HEK293 (cell line): ENCODE measurements at regions not wholly inside any gene's neighbourhood (a gene's known extent, or its start where the extent isn't known, plus 50 kb on each side); places are given as distances from the start of the nearest gene placed in this dataset.
A peak's percentile ranks its signal among the peaks of the same experiment; 100 is the strongest.

ENCODE experiments used
- GFI1B ChIP-seq: fragments of 450-650 bp; formaldehyde crosslinking; IDR thresholded peaks from 2 replicates; pipeline ENCODE4 v1.5.1; 2016; ENCODE audit warnings: missing biosample characterization, missing genetic modification characterization
- KLF9 ChIP-seq: fragments of 450-650 bp; formaldehyde crosslinking; IDR thresholded peaks from 2 replicates; pipeline ENCODE4 v1.5.1; 2016; ENCODE audit warnings: missing biosample characterization, missing genetic modification characterization, low read depth
- PATZ1 ChIP-seq: fragments of 450-650 bp; formaldehyde crosslinking; IDR thresholded peaks from 2 replicates; pipeline ENCODE4 v1.5.1; 2016; ENCODE audit warnings: missing biosample characterization, missing genetic modification characterization
- ZBTB10 ChIP-seq: fragments of 450-650 bp; formaldehyde crosslinking; IDR thresholded peaks from 2 replicates; pipeline ENCODE4 v1.5.1; 2016; ENCODE audit warnings: missing biosample characterization, missing genetic modification characterization
- ZBTB17 ChIP-seq: fragments of 450-650 bp; formaldehyde crosslinking; IDR thresholded peaks from 2 replicates; pipeline ENCODE4 v1.5.1; 2016; ENCODE audit warnings: missing biosample characterization, missing genetic modification characterization
- ZBTB48 ChIP-seq: fragments of 450-650 bp; formaldehyde crosslinking; IDR thresholded peaks from 2 replicates; pipeline ENCODE4 v1.5.1; 2016; ENCODE audit warnings: missing biosample characterization, missing genetic modification characterization
- ZNF175 ChIP-seq: fragments of 450-650 bp; formaldehyde crosslinking; IDR thresholded peaks from 2 replicates; pipeline ENCODE4 v1.5.1; 2016; ENCODE audit warnings: missing biosample characterization, missing genetic modification characterization
- ZNF184 ChIP-seq: fragments of 450-650 bp; IDR thresholded peaks from 2 replicates; pipeline ENCODE4 v1.5.1; 2018; ENCODE audit warnings: missing biosample characterization, mild to moderate bottlenecking, missing genetic modification characterization
- ZNF2 ChIP-seq: fragments of 450-650 bp; formaldehyde crosslinking; IDR thresholded peaks from 2 replicates; pipeline ENCODE4 v1.5.1; 2016; ENCODE audit warnings: missing biosample characterization, missing genetic modification characterization
- ZNF223 ChIP-seq: fragments of 450-650 bp; formaldehyde crosslinking; IDR thresholded peaks from 2 replicates; pipeline ENCODE4 v1.5.1; 2016; ENCODE audit warnings: missing biosample characterization, missing genetic modification characterization
- ZNF280C ChIP-seq: fragments of 450-650 bp; formaldehyde crosslinking; IDR thresholded peaks from 2 replicates; pipeline ENCODE4 v1.5.1; 2016; ENCODE audit warnings: missing biosample characterization, missing genetic modification characterization
- ZNF280D ChIP-seq: fragments of 450-650 bp; formaldehyde crosslinking; IDR thresholded peaks from 2 replicates; pipeline ENCODE4 v1.5.1; 2016; ENCODE audit warnings: missing biosample characterization, missing genetic modification characterization
- ZNF449 ChIP-seq: fragments of 450-650 bp; formaldehyde crosslinking; IDR thresholded peaks from 2 replicates; pipeline ENCODE4 v1.5.1; 2017; ENCODE audit warnings: missing biosample characterization, mild to moderate bottlenecking, missing genetic modification characterization, moderate library complexity
- ZNF48 ChIP-seq: fragments of 450-650 bp; formaldehyde crosslinking; IDR thresholded peaks from 2 replicates; pipeline ENCODE4 v1.5.1; 2016; ENCODE audit warnings: missing biosample characterization, missing genetic modification characterization
- ZNF571 ChIP-seq: fragments of 450-650 bp; formaldehyde crosslinking; IDR thresholded peaks from 2 replicates; pipeline ENCODE4 v1.5.0; 2017; ENCODE audit warnings: missing biosample characterization, missing genetic modification characterization
- ZNF670 ChIP-seq: fragments of 450-650 bp; formaldehyde crosslinking; IDR thresholded peaks from 2 replicates; pipeline ENCODE4 v1.5.1; 2016; ENCODE audit warnings: missing biosample characterization, missing genetic modification characterization, low read depth
- ZNF692 ChIP-seq: fragments of 450-650 bp; formaldehyde crosslinking; IDR thresholded peaks from 2 replicates; pipeline ENCODE4 v1.5.1; 2016; ENCODE audit warnings: missing biosample characterization, missing genetic modification characterization
- ZNF777 ChIP-seq: fragments of 450-650 bp; formaldehyde crosslinking; IDR thresholded peaks from 2 replicates; pipeline ENCODE4 v1.5.1; 2017; ENCODE audit warnings: missing biosample characterization, missing genetic modification characterization, borderline replicate concordance
- ZNF791 ChIP-seq: fragments of 450-650 bp; formaldehyde crosslinking; IDR thresholded peaks from 2 replicates; pipeline ENCODE4 v1.5.1; 2016; ENCODE audit warnings: missing biosample characterization, missing genetic modification characterization
- ZSCAN4 ChIP-seq: fragments of 450-650 bp; formaldehyde crosslinking; IDR thresholded peaks from 2 replicates; pipeline ENCODE4 v1.5.1; 2017; ENCODE audit warnings: missing biosample characterization, missing genetic modification characterization
- ZSCAN5A ChIP-seq: fragments of 450-650 bp; formaldehyde crosslinking; IDR thresholded peaks from 2 replicates; pipeline ENCODE4 v1.5.1; 2016; ENCODE audit warnings: missing biosample characterization, missing genetic modification characterization

- no peak for TF ChIP-seq ZNF175 (tag by site-specific recombination)
- TF ChIP-seq ZNF2 (tag by site-specific recombination): peak; percentile 72; the same call in 1 of the 2 replicates
- TF ChIP-seq ZNF571 (tag by site-specific recombination): no peak
- TF ChIP-seq ZNF777: peak; percentile 20; the same call in 1 of the 2 replicates
- TF ChIP-seq ZNF692 (tag by site-specific recombination): no peak
- no peak for TF ChIP-seq ZNF280C (tag by site-specific recombination)
- TF ChIP-seq GFI1B (tag by site-specific recombination): no peak
- no peak for TF ChIP-seq ZNF184 (tag by site-specific recombination)
- no peak for TF ChIP-seq KLF9 (tag by site-specific recombination)
- TF ChIP-seq ZBTB10 (tag by site-specific recombination): no peak
- TF ChIP-seq PATZ1 (tag by site-specific recombination): 0 out of 2 replicates have a peak, but pooled peaks have one; percentile 44
- no peak for TF ChIP-seq ZNF791 (tag by site-specific recombination)
- no peak for TF ChIP-seq ZNF280D
- no peak for TF ChIP-seq ZBTB48 (tag by site-specific recombination)
- no peak for TF ChIP-seq ZNF670
- no peak for TF ChIP-seq ZSCAN5A (tag by site-specific recombination)
- TF ChIP-seq ZNF449 (tag by site-specific recombination): no peak
- TF ChIP-seq ZBTB17: peak; percentile 66
- TF ChIP-seq ZNF48: no peak
- TF ChIP-seq ZNF223 (tag by site-specific recombination): no peak
- no peak for TF ChIP-seq ZSCAN4 (tag by site-specific recombination)
Observed at GRCh38 chr18:39841482-39842365, 2113.3 kb upstream of the PIK3C3 start (continued).
